DND-41 (cell line): ENCODE measurements at regions not wholly inside any gene's neighbourhood (a gene's known extent, or its start where the extent isn't known, plus 50 kb on each side); places are given as distances from the start of the nearest gene placed in this dataset.
A peak's percentile ranks its signal among the peaks of the same experiment; 100 is the strongest.

ENCODE experiments used
- ATAC-seq: fragments of 200-7000 bp; cut with Tn5 transposase; 3 replicates; pipeline ENCODE4 v1.9.1; 2021; ENCODE audit warnings: low read depth; ENCODE audit not compliant: insufficient read depth
- DNase-seq: peaks from one replicate; pipeline ENCODE4 v3.0.0-alpha.2; 2020
- H2AFZ ChIP-seq: 2 replicates; pipeline ENCODE4 v1.6.0; 2012; ENCODE audit warnings: low read depth, low read length
- H3K27ac ChIP-seq: 2 replicates; pipeline ENCODE4 v1.5.1; 2012; ENCODE audit warnings: low read length, inconsistent platforms
- H3K27me3 ChIP-seq: fragments of 200-600 bp; sonication (generic); 2 replicates; pipeline ENCODE4 v1.6.0; 2012; ENCODE audit warnings: low read length, mild to moderate bottlenecking, inconsistent platforms; ENCODE audit not compliant: insufficient read depth, poor library complexity
- H3K36me3 ChIP-seq: 2 replicates; pipeline ENCODE4 v1.5.1; 2012; ENCODE audit warnings: low read length, inconsistent platforms; ENCODE audit not compliant: insufficient read depth
- H3K4me1 ChIP-seq: 2 replicates; pipeline ENCODE4 v1.5.1; 2012; ENCODE audit warnings: mild to moderate bottlenecking, low read length; ENCODE audit not compliant: insufficient read depth
- H3K4me2 ChIP-seq: 2 replicates; pipeline ENCODE4 v1.6.0; 2012; ENCODE audit warnings: mild to moderate bottlenecking, moderate library complexity, low read length, inconsistent platforms; ENCODE audit not compliant: insufficient read depth
- H3K4me3 ChIP-seq, 2 experiments: fragments of 200-600 bp in 1 of 2; shearing (Covaris generic) in 1 of 2; 2 replicates each; pipeline ENCODE4 v1.5.1; 2012 to 2016; ENCODE audit warnings: inconsistent platforms in 2 of 2, low read length in 2 of 2, mild to moderate bottlenecking in 2 of 2, low read depth in 1 of 2, moderate library complexity in 1 of 2
- H3K79me2 ChIP-seq: 2 replicates; pipeline ENCODE4 v1.6.0; 2012; ENCODE audit warnings: low read length, inconsistent platforms; ENCODE audit not compliant: insufficient read depth
- H3K9ac ChIP-seq: 2 replicates; pipeline ENCODE4 v1.6.0; 2012; ENCODE audit warnings: low read depth, mild to moderate bottlenecking, inconsistent platforms, low read length, moderate library complexity
- H3K9me3 ChIP-seq: 2 replicates; pipeline ENCODE4 v1.5.1; 2012; ENCODE audit warnings: low read length, moderate library complexity, mild to moderate bottlenecking, inconsistent platforms; ENCODE audit not compliant: insufficient read depth, severe bottlenecking
- H4K20me1 ChIP-seq: 2 replicates; pipeline ENCODE4 v1.6.0; 2012; ENCODE audit warnings: low read length; ENCODE audit not compliant: insufficient read depth
- EZH2 ChIP-seq: IDR thresholded peaks from 3 replicates; pipeline ENCODE4 v1.6.1; 2012; ENCODE audit warnings: borderline replicate concordance, low read depth, mild to moderate bottlenecking, moderate library complexity, low read length, inconsistent platforms; ENCODE audit not compliant: severe bottlenecking
- TF ChIP-seq, protein P1 (sequence below): IDR thresholded peaks from 2 replicates; pipeline ENCODE4 v1.5.1; 2012; ENCODE audit warnings: borderline replicate concordance, low read length, moderate library complexity, mild to moderate bottlenecking; ENCODE audit not compliant: poor library complexity, severe bottlenecking; ENCODE audit errors: extremely low read depth

GRCh38 chr3:86149054-86149453, 841.9 kb downstream of the VGLL3 start:
- H2AFZ ChIP-seq = no peak overlapping the region
- no peaks in the 10 kb centered on the region for H3K27me3 ChIP-seq
- no peaks in the 10 kb centered on the region for H3K79me2 ChIP-seq
- TF ChIP-seq EZH2 = no peak
- TF ChIP-seq, protein P1, sequence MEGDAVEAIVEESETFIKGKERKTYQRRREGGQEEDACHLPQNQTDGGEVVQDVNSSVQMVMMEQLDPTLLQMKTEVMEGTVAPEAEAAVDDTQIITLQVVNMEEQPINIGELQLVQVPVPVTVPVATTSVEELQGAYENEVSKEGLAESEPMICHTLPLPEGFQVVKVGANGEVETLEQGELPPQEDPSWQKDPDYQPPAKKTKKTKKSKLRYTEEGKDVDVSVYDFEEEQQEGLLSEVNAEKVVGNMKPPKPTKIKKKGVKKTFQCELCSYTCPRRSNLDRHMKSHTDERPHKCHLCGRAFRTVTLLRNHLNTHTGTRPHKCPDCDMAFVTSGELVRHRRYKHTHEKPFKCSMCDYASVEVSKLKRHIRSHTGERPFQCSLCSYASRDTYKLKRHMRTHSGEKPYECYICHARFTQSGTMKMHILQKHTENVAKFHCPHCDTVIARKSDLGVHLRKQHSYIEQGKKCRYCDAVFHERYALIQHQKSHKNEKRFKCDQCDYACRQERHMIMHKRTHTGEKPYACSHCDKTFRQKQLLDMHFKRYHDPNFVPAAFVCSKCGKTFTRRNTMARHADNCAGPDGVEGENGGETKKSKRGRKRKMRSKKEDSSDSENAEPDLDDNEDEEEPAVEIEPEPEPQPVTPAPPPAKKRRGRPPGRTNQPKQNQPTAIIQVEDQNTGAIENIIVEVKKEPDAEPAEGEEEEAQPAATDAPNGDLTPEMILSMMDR = no peak
- H3K4me1 ChIP-seq = no peaks in the 10 kb centered on the region
- no peak overlapping the region for H3K9ac ChIP-seq
- no peak overlapping the region for H3K27ac ChIP-seq
- no peaks in the 10 kb centered on the region for H4K20me1 ChIP-seq
- ATAC-seq (no peak), DNase-seq (no peak)
- H3K9me3 ChIP-seq = no peaks in the 10 kb centered on the region
- H3K4me2 ChIP-seq = no peak overlapping the region
- H3K4me3 ChIP-seq = no peak overlapping the region
- no peaks in the 10 kb centered on the region for H3K36me3 ChIP-seq

- Histone ChIP-seq H3K4me1 (no peaks in the 10 kb centered on the region), H3K27me3 (no peaks in the 10 kb centered on the region), H3K9ac (no peak overlapping the region), H4K20me1 (no peaks in the 10 kb centered on the region), H3K79me2 (no peaks in the 10 kb centered on the region), H3K27ac (no peak overlapping the region), H3K36me3 (no peaks in the 10 kb centered on the region), H3K4me2 (no peak overlapping the region), H2AFZ (no peak overlapping the region), H3K4me3 (no peak overlapping the region), H3K9me3 (no peaks in the 10 kb centered on the region)
- TF ChIP-seq, protein P1 = peak; percentile 9
- no peak for TF ChIP-seq EZH2
- DNase-seq = no peak
- ATAC-seq = no peak
Measured at GRCh38 chr3:86147119-86147518, 843.8 kb downstream of the VGLL3 start.

DNA sequence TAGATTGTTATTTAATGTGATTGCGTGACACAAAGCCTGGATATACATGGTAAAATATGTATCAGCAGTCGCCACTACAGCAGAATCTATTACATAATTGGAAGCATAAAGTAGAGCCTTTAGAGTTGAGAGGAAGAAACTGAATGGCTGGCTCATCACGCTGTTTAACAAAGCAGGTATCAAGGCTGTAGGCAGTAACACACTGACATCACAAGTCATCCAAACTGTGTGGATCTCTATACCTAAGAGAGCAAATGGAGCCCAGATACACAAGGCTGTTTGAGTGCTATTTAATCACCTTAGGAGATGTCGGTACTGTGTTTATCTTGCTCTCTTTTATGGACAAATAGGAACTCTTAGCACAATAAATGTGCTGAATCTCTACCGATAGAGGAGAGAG, 864.4 kb downstream of the VGLL3 start:
- ATAC-seq = no peak
- Histone ChIP-seq H3K9me3 (no peaks in the 10 kb centered on the region), H3K4me3 (no peak overlapping the region), H3K79me2 (no peaks in the 10 kb centered on the region), H3K4me2 (no peak overlapping the region), H3K4me1 (no peaks in the 10 kb centered on the region), H3K9ac (no peak overlapping the region), H3K27me3 (no peaks in the 10 kb centered on the region), H3K36me3 (no peaks in the 10 kb centered on the region), H2AFZ (no peak overlapping the region), H4K20me1 (no peaks in the 10 kb centered on the region), H3K27ac (no peak overlapping the region)
- TF ChIP-seq, protein P1 = no peak
- TF ChIP-seq EZH2 = no peak
- DNase-seq = no peak
